ENCODE measurements at regions not wholly inside any gene's neighbourhood (a gene's known extent, or its start where the extent isn't known, plus 50 kb on each side); places are given as distances from the start of the nearest gene placed in this dataset.

GRCh38 chr18:8463791-8464190, 145.4 kb upstream of the RAB12 start:
- TF ChIP-seq, protein P1, sequence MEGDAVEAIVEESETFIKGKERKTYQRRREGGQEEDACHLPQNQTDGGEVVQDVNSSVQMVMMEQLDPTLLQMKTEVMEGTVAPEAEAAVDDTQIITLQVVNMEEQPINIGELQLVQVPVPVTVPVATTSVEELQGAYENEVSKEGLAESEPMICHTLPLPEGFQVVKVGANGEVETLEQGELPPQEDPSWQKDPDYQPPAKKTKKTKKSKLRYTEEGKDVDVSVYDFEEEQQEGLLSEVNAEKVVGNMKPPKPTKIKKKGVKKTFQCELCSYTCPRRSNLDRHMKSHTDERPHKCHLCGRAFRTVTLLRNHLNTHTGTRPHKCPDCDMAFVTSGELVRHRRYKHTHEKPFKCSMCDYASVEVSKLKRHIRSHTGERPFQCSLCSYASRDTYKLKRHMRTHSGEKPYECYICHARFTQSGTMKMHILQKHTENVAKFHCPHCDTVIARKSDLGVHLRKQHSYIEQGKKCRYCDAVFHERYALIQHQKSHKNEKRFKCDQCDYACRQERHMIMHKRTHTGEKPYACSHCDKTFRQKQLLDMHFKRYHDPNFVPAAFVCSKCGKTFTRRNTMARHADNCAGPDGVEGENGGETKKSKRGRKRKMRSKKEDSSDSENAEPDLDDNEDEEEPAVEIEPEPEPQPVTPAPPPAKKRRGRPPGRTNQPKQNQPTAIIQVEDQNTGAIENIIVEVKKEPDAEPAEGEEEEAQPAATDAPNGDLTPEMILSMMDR (IDR thresholded peaks at IDR 0.05; ENCODE audit: insufficient read depth, low read length) = no peak
- TF ChIP-seq POLR2AphosphoS5 (IDR thresholded peaks at IDR 0.05; ENCODE audit: low read depth) = no peak

Data from HL-60 (cell line).